Dermis blood vessel endothelial cell (primary cell): ENCODE measurements at regions not wholly inside any gene's neighbourhood (a gene's known extent, or its start where the extent isn't known, plus 50 kb on each side); places are given as distances from the start of the nearest gene placed in this dataset.
A peak's percentile ranks its signal among the peaks of the same experiment; 100 is the strongest.

Experiments
- DNase-seq: peaks from one replicate; pipeline ENCODE4 v3.0.0; 2010

DNA sequence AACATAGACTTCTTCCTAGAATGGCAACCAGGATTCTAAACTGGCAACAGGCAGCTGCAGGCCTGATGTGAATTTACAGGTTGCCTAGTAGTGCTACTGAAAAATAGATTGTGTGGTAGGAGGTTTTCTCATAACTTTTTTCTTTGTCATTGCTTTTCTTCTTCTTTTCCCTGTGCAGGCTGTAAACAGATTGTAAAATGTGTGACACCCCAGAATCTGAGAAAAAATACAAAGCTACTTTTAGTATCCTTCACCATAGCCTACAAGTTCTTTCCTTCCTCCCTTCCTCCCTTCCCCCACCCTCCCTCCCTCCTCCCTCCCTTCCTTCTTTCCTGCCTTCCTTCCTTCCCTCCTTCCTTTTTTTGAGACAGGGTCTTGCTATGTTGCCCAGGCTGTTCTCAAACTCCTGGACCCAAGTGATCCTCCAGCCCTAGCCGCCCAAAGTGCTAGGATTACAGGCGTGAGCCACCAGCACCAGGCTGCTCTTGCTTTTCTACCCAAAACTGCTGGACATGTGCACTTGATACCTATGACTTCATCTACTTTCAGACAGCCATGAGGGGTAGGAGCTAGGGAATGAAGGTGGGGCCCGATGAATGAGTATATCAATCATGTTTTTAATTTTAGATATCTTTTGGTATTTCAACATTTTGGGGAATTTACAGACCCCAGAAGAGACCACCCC is 114.2 kb upstream of the EEA1 start:
- DNase-seq = no peak

DNA sequence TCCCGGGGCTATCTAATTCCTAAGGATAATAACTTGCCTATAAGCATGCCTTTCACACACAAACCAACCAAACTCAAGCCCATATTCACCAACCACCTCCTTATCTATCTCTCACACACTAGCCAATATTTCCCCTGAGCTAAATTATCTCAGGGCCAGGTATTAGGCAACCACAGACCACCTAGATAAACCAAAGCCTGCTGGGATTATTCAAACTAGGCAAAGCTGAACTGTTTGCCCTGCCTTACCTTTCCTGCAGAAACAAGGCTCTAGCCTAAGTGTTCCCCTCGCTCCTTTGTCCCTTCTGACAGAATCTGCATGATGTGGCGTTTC is 114.7 kb upstream of the EEA1 start:
- DNase-seq = no peak

DNA sequence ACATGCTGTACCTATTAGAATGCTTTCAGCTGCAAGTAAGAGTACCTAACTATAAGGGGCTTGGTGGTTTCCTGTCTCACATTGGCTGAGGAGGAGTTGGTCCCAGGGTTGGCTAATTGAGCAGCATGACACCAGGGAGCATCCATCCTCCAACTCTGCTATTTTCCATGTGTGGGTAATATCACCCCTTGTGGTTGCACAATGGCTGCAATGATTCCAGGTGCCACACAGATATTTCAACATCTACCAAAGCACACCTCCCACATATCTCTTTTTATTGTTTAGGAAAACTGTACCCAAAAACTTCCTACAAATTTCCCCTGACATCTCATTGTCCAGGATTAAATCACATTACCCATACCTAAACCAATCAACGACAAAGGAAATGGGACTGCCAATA is 118.0 kb upstream of the EEA1 start:
- DNase-seq = no peak

DNA sequence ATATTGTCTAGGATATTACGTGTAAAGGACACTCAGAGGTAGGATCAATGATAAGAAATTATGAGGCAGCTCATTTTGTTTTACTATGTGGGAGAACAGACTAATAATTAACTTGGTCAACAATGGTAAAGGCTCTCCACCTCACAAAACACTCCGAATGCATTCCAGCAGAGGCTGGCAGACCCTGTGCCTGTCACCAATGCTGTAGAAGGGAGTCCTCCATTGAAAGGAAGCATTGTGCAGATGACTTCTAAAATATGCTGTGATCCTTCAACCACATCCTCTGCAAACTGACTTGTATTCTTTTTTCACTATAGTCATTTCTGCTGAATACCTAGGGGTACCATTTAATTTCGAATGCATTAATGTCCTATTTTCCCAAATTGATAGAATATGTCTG is 119.6 kb upstream of the EEA1 start:
- DNase-seq = no peak

DNA sequence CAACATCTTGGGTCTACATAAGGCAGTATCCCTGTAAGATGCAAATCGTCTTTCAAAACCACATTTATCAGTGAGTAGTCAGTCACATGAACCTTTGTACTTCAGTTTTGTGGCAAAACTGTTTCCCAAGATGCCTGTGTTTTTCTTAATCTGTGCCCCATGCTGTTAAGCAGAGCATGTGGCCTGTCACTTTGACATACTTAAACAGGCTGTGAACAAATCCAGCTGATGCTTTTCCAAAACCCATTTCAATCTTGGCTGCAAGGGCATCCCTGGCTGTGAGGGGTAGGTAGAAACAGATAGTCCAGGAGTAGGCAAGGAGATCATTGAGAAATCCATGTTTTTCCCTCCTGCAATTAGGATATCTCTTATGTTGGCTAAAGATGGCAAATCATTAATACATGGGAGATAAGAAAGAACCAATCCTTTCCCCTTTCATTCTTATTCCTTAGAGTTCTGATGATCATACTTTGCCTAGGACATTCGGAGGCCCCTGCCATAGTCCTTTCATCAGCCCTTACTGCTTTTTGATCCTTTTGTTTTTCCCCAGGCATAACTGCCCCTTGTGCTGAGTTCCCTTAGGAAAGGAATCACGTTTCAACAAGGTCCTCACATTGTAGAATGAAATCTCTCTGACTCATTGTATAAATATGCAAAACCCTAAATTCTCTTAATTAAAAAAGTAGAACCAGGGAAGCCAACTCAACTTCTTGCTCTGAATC is 121.1 kb upstream of the EEA1 start:
- peak; percentile 49 for DNase-seq

DNA sequence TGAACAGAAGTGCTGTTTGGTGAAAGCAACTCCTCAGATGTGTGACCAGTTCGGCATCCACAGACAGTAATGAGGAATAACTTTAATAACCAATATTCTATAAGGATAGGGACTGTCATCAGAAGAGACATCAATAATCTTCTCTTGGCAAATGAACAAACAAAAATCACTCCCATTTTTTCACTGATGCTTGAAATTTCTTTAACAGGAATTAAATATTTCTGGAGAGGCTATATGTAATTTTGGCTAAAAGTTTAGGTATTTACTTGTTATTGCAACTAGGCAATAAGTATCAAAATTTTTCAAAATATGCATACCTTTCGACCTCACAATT is 121.6 kb upstream of the EEA1 start:
- DNase-seq = no peak

DNA sequence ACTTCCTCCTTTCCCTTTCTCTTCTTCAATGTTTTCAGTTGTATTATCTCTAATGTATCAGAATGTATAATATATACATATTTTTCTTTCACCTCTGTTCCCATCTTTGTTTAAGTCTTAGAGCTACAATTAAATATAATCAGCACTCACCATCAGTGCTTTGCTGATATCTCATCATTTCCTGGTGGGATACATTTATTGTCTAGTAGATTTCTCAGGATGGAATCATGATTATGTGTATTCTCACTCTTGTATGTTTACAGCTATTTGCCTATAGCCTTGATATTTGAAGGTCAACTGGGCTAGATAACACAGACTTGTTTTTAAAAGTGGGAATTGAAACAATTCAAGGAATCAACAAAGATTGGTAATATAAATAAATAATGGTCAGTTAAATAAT is 124.9 kb upstream of the EEA1 start:
- peak; percentile 48 for DNase-seq

DNA sequence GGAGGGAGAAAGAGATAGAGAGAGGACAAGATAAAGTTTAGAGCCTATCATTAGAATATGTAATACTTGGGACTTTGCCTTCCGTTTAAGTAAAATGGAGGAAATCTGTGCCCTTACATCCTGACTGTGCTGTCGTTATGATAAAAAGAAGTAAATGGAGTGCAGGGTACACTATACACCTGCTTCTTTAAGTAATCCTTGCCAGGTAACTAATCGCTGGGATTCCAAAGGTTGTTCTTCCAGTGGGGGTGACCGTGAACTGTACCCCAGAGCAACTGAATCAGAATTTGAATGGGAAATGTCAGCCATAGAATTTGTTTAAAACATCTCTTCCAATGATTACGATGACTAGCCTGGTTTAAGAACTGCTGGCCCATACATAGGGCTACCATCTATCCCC is 126.1 kb upstream of the EEA1 start:
- no peak for DNase-seq

DNA sequence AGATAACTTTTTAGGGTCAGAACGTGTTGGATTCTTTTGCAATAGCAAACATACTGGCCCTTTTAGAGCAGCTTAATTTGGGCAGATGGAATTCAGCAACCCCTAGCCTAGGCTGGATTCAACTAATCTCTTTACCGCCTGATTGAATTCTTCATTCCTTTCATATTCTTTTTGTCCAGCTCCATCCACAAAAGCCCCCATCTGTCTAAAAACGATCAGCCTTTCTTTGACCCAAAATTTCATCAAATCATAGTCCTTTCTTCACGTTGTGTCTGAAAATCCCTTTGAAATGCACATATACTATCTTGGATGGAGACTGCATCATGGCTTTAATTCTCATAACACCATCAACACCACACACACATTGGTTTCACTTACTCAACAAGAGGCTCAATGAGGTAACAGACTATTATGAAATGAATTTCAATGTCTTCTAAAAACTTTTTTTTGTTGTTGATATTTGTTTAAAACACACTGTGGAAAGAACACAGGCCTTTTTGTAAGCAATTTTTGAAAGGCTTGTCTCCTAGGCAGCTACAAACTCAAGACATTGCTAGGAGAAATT is 128.0 kb upstream of the EEA1 start:
- no peak for DNase-seq

DNA sequence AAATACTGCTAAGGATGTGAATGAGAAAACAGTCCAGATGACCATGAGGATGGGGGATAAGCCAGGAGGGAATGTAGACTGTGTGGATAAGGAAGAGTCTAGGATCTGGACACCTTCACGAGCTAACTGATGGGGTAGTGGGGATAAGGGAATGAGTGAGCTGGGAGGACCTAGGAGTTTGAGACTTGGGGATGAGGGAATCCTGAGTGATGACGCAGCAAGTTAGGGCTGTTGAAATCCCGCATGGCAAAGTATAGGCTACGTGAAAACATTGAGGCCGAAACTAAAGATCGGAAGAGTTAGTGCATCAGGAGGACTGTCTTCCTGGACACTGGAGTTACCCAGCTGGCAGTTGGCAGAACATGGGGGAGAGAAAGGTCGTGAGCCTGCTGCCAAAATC is 129.2 kb upstream of the EEA1 start:
- DNase-seq = no peak

DNA sequence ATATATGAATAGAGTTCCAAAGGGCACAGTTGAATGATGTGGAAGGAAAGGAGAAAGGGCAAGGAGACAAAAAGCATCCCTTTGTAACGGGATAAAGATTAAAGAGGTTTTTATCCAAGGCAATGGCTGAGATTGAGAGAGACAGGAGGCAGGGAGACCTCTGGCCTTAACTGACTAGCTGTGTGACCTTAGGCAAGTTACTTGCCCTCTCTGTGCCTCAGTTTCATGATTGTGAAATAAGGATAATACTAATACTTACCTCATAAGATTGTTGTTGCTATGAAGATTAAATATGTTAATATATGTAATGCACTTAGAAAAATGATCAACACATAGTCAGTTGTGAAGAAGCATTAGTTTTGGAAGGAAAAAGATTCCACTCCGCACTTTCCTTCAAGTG is 130.2 kb upstream of the EEA1 start:
- DNase-seq = no peak

DNA sequence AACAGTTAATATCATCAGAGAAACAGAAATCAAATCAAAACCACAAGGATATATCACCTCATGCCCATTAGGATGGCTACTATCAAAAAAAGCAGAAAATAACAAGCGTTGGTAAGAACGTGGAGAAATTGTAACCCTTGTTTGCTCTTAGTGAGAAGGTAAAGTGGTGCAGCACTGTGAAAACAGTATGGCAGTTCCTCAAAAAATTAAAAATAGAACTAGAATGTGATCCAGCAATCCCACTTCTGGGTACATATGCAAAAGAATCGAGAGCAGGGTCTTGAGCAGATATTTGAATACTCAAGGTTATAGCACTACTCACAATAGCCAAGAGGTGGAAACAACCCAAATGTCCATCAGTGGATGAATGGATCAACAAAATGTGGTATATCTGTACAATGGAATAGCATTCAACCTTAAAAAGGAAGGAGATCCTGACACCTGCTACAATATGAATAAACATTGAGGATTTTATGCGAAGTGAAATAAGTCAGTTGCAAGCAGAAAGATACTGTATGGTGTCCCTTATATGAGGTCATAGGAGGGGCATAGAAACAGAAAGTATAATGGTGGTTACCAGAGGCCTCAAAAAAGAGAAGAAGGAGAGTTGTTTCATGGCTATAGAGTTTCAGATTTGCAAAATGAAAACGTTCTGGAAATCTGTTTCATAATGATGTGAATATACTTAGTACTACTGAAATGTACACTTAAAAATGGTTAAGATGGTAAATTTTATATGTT is 131.0 kb upstream of the EEA1 start:
- no peak for DNase-seq

DNA sequence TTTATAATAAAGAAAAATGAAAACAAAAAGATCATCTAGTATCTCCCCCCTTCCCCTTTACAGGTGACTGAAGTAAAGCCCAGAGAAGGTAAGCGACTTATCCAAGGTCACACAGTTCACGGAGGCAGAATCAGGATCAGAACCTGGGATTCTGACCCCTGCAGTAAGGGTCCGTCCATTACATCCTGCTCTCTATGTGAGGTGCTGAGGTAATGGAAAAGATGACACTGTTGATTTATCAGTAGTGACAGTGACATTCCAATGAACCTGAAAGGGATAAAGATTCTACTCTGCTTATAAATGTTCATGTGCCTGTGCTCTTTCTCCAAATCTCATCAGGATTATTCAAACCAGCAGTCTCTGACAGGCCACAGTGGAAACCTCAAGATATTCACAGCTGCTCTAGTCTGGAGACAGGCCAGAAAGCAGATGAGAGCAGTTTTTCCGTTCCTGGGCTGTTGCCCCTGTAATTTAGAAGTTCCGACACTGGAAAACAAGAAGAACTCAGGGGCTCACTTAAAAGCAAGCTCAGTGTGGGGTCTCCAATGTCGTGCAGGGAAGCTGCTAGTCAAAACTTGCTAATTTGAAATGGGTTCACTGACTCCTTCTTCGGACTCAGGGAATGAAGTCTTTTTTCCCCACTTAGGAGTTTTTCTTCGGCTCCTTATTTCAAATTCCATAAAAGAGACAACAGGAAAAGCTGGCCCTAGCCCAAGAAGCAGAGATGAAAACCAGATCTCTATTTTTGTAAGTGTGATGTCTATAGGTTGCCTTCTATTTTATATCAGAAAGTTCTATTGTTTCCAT is 131.8 kb upstream of the EEA1 start:
- peak; percentile 51 for DNase-seq

DNA sequence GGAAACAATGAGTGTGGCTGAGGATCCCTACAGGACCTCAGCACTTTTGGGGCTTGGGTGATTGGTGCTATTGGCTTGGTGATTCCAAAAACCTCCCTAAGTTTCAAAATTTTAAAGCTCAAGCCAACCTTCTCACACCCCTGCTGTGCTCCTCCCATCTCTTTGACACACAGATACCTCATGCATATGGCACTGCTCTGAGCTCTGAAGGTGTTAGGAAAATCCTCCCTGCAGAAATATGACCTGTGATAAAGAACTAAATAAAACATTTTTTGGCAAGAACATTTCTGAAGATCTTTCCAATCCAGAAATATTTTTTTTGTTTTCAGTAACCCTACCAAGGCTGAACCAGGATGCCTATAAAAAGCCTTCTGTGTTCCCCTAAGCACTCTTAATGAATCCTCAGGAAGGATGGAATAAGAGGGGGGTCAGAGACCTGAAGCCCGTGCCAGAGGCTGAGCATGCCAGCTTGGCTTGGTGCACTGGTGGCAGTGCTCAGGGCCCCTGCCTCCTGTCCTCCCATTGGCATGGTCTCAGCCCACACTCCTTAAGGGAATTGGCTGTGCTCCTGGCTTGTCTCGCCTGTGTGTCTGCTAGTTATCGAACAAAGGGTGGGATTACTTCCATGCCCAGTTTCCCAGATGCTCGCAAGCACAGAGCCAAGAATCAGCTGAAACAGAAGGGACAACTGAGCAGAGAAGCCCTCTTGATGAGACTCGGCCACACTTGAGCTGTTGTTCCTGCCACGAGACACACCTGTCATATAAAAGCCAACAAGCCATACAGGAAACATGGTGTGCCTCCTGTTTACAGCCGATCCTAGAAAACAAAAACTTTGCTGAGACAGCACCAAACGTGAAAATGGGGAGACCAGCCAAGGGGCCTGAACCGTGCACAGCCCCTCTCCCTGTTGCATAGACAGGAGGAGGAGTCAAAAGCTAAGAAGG is 132.7 kb upstream of the EEA1 start:
- peak; percentile 12 for DNase-seq

DNA sequence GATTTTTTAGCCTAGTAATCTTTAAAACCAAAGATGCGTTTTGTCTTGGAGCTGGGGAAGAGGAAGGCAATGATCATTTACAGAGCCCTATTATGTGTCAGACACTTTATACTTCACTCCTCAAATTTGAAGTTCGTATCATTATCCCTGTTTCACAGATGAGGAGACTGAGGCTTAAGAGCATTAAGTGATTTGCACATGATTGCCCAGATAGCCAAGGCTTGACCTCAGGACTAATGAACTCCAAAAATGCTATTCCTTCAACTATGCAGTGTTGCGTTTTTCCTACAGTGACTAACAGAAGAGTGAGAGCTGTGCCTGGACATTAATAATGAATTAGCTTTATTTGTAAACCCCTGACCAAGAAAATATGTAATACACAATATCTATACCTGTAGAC is 136.8 kb upstream of the EEA1 start:
- DNase-seq = no peak

DNA sequence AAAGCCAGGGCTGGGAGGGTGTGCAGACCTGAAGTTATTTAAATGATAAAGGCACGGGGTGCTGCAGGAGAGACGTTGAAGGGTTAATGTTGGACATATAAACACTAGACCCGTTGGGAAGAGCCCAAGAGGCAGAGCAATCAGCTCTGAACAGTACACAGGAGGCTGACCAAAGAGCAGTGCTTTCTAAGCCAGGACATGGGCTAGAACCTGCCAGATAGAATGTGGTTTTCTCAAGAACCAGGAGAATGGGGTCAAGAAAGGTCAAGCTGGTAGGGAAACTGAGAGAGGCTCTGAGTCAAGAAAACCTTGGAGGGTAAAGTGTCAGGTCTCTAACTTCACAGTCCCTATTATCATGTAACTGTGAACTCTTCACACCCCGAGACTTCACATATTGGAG is 143.2 kb upstream of the EEA1 start:
- no peak for DNase-seq

DNA sequence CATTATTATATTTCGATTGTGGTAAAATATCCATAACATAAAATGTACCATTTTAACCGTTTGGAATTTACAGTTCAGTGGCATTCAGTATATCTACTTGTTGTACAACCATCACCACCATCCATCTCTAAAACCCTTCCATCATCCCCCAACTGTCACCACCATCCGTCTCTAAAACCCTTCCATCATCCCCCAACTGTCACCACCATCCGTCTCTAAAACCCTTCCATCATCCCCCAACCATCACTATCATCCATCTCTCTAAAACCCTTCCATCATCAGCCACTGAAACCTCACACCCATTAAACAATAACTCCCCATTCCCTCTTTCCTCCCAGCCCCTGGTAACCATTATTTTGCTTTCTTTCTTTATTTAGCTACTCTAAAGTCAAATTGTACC is 144.2 kb upstream of the EEA1 start:
- DNase-seq = no peak

DNA sequence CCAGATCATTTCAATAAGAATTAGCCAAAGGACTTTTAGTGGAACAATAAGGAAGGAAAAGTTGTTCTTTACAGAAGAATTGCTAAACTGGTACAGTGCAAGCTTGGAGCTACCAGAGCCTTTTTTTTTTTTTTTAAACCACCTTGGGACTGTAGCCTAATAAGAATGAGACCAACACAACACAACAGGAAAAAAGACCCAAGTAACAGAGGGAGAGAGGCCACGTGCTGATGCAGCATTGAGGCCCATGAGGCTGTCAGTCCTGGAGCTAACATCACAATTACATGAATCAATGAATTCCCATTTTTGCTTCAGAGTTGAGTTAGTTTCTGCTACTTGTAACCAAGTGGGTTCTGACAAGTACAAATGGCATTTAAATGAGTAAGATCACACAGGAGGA is 149.0 kb upstream of the EEA1 start:
- no peak for DNase-seq

DNA sequence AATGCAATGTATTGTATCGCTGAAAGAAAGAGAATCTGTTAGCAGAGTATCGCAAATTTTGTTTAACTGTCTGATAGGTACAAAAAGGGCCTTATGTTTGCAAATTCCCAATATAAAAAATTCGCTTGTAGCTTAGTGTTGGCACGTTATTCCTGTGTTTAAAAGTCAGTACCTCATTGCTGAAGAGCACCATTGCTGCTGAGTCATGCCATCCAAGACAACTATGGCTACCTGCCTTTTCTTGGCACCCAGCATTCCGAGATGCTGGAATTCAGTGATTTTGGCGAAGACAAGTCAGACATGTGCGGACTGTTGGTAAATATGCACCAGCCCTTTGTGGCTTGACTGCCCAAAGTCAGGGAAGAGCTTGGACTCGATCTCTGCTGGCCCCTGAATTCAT is 149.5 kb upstream of the EEA1 start:
- DNase-seq = no peak

DNA sequence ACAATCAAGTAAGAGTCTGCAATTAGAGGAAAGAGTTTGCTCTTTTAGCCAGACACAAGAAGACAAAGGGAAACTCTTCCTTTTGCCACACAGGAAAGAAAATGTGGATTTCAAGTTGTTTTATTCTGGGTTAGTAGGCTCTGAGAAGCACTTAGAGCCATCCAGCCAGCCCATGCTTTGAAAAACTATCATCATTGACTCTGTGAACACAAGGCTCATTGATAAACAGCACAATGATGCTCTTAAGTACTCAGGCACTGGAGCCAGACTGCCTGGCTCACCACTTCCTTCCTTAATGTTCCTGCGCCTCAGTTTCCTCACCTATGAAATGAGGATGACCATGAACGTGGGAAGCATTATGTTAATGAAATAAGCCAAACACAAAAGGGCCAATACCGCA is 150.2 kb upstream of the EEA1 start:
- DNase-seq = no peak

DNA sequence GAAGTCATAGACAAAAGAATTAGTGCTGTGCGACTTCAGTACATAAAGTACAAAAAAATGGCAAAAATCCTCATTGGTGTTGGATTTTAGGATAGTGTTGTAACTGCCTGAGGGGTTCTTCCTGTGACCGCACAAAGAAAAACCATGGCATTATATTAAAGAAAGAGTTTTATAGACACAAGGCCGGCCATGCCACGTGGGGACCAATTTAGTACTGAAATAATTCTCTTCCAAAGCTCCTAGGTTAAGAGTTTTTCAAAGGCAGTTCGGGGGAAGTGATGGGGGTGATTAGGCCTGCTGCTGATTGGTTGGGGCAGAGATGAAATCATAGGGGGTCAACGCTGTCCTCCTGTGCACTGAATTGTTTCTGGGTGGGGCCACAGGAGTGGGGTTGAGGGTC is 150.9 kb upstream of the EEA1 start:
- no peak for DNase-seq

DNA sequence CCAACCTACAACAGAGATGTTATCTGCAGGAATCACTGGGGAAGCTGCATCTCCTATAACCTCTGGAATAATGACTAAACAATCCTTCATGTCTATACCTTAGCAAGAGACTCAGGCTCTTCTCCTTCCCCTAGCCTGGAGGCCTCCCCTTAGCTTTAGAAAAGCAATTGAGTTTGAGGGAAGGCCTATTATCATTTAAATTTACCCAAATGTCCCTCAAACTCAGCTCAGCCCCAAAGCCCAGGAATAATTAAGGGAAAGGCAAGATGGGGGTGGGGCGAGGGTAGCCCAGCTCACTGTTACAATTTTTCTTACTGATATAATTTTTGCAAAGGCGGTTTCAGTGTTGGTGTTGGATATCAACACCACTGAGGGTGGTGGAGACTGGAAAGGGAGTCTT is 151.4 kb upstream of the EEA1 start:
- DNase-seq = no peak
